Motor neuron (in vitro differentiated cells): ENCODE measurements at regions not wholly inside any gene's neighbourhood (a gene's known extent, or its start where the extent isn't known, plus 50 kb on each side); places are given as distances from the start of the nearest gene placed in this dataset.

Source experiments
- ATAC-seq, 8 experiments: fragments of 200-7000 bp; cut with Tn5 transposase; replicated peaks in 6 of 8; 2 replicates each; pipeline ENCODE4 v1.8.0; 2021; ENCODE audit warnings: mild to moderate bottlenecking in 8 of 8, moderate library complexity in 8 of 8
- H3K27ac ChIP-seq, 2 donors: fragments of 250-450 bp; sonication (Bioruptor Pico); 2 replicates each; pipeline ENCODE4 v1.9.0; 2021; ENCODE audit warnings: antibody characterized with exemption in 2 of 2, mild to moderate bottlenecking in 2 of 2, moderate library complexity in 1 of 2
- H3K4me1 ChIP-seq, 2 donors: fragments of 250-450 bp; sonication (Bioruptor Pico); replicated peaks in 1 of 2; 2 replicates each; pipeline ENCODE4 v1.6.1; 2021; ENCODE audit warnings: antibody characterized with exemption in 2 of 2, mild to moderate bottlenecking in 2 of 2, moderate library complexity in 1 of 2
- H3K4me3 ChIP-seq, 5 donors: fragments of 250-450 bp; sonication (Bioruptor Pico); 2 replicates each; pipeline ENCODE4 v1.9.0; 2021; ENCODE audit warnings: antibody characterized with exemption in 5 of 5, mild to moderate bottlenecking in 5 of 5, moderate library complexity in 4 of 5
- WGBS, 10 experiments: fragments of 450-650 bp; shearing (Covaris generic); methylation state at CpG; one replicate each; pipeline ENCODE4 v1.0.0; 2022; 5-methylcytosine and 5-hydroxymethylcytosine counted together
- in situ Hi-C, 9 experiments: fragments of 400-800 bp; cut with MboI; loops; one replicate each; pipeline ENCODE4 v1.15.0; 2021; ENCODE audit warnings: low sequenced_read_pairs in 9 of 9, low pct_unique_long_range_greater_than_20kb in 2 of 9; ENCODE audit not compliant: unreplicated experiment in 9 of 9

DNA sequence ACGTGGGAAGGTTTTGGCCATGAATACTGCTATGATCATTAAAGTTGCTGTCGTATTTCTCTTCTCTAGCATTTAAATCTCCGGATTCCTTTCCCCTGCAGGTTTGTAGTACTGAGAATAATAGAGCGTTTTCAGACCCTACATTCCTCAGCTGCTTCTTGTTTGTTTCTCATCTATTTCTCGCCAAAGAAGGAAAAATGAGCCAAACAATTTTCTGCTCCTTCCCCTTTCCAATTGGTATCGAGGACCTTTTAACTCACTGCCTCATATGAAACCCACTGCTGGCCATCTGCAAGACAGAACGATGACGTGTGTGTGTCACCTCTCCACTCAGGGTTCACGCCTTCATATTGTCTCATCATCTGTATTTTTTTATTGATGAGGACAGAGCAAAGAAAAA lies 689.4 kb upstream of the WWC1 start:
- WGBS, 10 experiments = 0 to 93% (median 81%) methylated on average over 1 to 9 of the region's 9 CpGs; no CpG with 5 or more reads in 1 of the 10 experiments
- no peak for ATAC-seq
- in situ Hi-C loops = no loop called here
- Histone ChIP-seq H3K27ac (no peak overlapping the region), H3K4me1 (peaks cover 0 to 12% of the 10 kb centered on the region in 2 donors), H3K4me3 (no peak overlapping the region)

GRCh38 chr5:167603135-167603534 lies 688.3 kb upstream of the WWC1 start:
- peaks cover 0 to 14% of the 10 kb centered on the region in 2 donors for H3K4me1 ChIP-seq
- no peak overlapping the region for H3K4me3 ChIP-seq
- ATAC-seq = no peak
- 29 to 100% (median 86%) methylated on average over 1 to 3 of the region's 4 CpGs; no CpG with 5 or more reads in 3 of the 10 experiments for WGBS, 10 experiments
- in situ Hi-C loops = no loop called here
- no peak overlapping the region for H3K27ac ChIP-seq

- peaks cover 0 to 17% of the 10 kb centered on the region in 2 donors for H3K4me1 ChIP-seq
- H3K4me3 ChIP-seq = no peak overlapping the region
- WGBS, 10 experiments = 62 to 100% (median 86%) methylated on average over 3 to 13 of the region's 13 CpGs
- in situ Hi-C loops = no loop called here
- no peak overlapping the region for H3K27ac ChIP-seq
- no peak for ATAC-seq
Observed at GRCh38 chr5:167608390-167609272, 682.8 kb upstream of the WWC1 start.

- 62 to 97% (median 84%) methylated on average over 3 to 8 of the region's 8 CpGs for WGBS, 10 experiments
- in situ Hi-C loops = no loop called here
- Histone ChIP-seq H3K4me3 (no peak overlapping the region), H3K27ac (no peak overlapping the region), H3K4me1 (peaks cover 0 to 45% of the 10 kb centered on the region in 2 donors)
- ATAC-seq = peak in 3 of 8 experiments; percentile 37 to 43 (median 39)
Observed at GRCh38 chr5:167614294-167615021, 677.0 kb upstream of the WWC1 start.

DNA sequence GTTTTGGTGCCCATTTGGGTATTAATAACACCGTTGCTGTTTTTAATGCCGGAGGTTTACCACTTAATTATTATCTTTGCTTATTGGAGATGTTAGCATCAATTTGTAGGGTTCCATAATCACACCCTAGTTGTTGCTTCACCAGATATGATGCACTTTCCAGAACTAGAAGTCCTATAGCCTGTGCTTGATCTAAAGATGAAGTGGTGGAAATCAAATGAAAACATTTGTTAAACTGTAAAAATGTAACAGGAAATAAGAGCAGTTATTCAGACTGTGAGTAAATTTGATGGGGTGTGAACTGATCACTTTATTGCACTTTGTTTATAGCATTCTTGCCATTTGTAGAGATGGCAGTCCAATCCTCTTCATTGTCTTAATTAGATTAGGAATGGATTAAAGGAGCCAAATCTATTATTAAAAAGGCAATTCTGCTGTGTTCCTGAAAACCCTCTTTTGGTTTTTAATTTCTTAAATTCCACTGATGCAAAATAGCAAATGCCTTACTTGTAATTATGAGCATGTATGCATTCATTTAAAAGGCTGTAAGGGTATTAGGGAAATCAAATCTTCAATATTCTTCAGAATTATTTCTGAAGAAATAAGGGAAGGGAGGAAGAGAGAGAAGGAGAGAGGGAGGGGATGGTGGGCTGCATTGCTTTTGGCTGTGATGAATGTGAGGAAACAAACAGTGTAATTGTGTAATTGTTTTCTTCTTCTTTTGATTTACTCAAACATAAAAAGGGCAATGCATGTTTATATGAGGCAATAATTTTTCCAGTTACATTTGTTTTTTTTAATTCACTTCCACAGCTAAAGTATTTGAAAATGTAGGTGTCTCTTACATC lies 675.2 kb upstream of the WWC1 start:
- H3K27ac ChIP-seq = no peak overlapping the region
- ATAC-seq = no peak
- H3K4me3 ChIP-seq = no peak overlapping the region
- WGBS, 10 experiments = 21 to 100% (median 52%) methylated on average over 1 to 2 of the region's 2 CpGs; no CpG with 5 or more reads in 1 of the 10 experiments
- in situ Hi-C loops = no loop called here
- peaks cover 3 to 62% of the 10 kb centered on the region in 2 donors for H3K4me1 ChIP-seq

DNA sequence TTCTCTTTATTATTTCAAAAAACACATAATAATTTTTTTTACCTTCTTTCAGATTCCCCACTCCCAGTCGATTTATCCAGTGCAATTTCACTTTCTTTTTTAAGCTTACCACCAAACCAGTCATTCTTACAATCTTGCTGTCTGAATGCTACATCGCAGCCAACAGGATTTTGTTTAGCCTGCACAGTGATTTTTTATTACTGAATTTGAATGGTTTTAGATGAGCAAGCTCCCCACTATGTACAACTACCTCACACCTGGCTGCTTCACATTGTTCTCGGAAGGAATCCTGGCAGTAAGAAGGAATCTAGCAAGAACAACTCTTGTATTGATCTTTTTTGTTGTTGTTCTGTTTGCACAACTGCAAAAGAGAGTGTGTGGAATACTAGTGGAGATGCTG lies 668.1 kb upstream of the WWC1 start:
- no peak for ATAC-seq
- H3K27ac ChIP-seq = no peak overlapping the region
- H3K4me1 ChIP-seq = peaks cover 8 to 31% of the 10 kb centered on the region in 2 donors
- no peak overlapping the region for H3K4me3 ChIP-seq
- in situ Hi-C loops = no loop called here
- 46 to 94% (median 79%) methylated on average over 2 to 3 of the region's 3 CpGs for WGBS, 10 experiments

DNA sequence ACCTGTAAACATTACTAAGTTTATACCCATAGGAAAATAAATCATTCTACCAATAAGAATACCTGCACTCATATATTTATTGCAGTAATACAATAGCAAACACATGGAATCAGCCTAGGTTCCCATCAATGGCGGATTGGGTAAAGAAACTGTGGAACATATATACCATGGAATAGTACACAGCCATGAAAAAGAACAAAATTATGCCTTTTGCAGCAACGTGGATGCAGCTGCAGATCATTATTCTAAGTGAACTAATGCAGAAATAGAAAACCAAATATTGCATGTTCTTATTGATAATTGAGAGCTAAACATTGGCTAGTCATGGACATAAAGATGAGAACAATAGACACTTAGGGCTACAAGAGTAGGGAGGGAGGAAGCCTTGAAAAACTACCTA lies 667.4 kb upstream of the WWC1 start:
- peaks cover 8 to 31% of the 10 kb centered on the region in 2 donors for H3K4me1 ChIP-seq
- H3K27ac ChIP-seq = no peak overlapping the region
- no peak for ATAC-seq
- WGBS, 10 experiments = 17 to 88% (median 72%) methylated on average over 1 to 2 of the region's 2 CpGs; no CpG with 5 or more reads in 1 of the 10 experiments
- in situ Hi-C loops = no loop called here
- no peak overlapping the region for H3K4me3 ChIP-seq

DNA sequence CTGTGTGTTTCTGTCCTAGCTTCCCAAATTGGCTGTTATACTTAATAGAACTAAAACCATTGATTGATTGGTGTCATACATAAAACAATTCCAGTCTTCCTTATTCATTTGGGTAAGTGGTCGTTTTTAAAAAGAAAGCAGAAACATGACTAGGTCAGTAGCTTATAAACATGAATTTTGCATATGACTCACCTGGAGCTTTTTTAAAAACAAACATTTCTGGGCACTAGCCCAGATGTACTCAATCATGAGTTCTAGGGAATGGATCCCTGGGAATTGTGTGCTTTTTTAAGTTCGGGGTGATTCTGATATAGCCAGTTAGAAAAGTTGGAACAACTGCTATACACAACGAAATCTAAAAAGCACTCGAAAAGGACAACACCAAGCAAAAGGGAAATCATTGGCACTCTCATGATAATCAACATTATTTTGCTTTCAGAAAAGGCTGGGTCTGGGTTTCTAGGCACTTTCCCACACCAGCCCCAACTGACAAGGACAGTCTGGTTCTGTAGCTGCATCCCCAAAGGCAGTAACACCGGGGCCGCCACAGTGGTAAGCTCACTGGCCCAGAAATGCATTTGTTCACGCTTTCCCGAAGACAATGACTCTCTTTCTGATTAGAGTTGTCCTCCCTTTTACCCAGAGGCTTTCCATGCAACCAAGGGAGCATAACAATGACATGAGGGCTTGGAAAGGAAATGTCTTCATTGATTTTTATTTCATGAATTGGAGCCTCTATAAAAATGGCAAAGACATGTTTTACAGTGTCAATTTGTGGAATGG lies 664.9 kb upstream of the WWC1 start:
- peaks cover 5 to 12% of the 10 kb centered on the region in 2 donors for H3K4me1 ChIP-seq
- no peak overlapping the region for H3K4me3 ChIP-seq
- 33 to 82% (median 76%) methylated on average over 1 to 8 of the region's 8 CpGs; no CpG with 5 or more reads in 1 of the 10 experiments for WGBS, 10 experiments
- in situ Hi-C loops = no loop called here
- H3K27ac ChIP-seq = no peak overlapping the region
- ATAC-seq = peak in 3 of 8 experiments; percentile 31 to 40 (median 33)

- in situ Hi-C loops = no loop called here
- WGBS, 10 experiments = 66 to 100% (median 96%) methylated on average over 1 to 3 of the region's 3 CpGs; no CpG with 5 or more reads in 3 of the 10 experiments
- no peak overlapping the region for H3K4me3 ChIP-seq
- peaks cover 5 to 12% of the 10 kb centered on the region in 2 donors for H3K4me1 ChIP-seq
- H3K27ac ChIP-seq = no peak overlapping the region
- ATAC-seq = no peak
Observed at GRCh38 chr5:167629634-167630033, 661.8 kb upstream of the WWC1 start.

DNA sequence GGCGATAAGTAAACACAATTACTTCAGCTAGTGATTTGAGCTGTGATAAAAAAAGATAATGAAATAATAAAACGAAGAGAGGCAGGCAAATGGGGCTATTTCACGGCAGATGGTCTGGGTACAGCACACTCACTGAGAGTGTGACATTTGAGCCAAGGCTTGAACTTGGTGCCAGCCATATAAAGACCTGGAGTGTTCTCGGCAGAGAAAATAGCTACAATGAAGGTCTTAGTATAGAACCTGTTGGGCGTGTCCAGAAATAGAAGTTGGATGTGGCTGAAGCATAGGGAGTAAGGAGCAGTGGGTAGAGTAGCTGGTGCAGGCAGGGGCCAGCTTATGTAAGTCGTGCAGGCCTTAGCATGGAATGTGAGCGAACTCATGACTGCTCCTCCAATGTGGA lies 660.3 kb upstream of the WWC1 start:
- H3K27ac ChIP-seq = no peak overlapping the region
- no peak for ATAC-seq
- WGBS, 10 experiments = 83 to 100% (median 95%) methylated on average over 2 to 7 of the region's 7 CpGs; no CpG with 5 or more reads in 1 of the 10 experiments

DNA sequence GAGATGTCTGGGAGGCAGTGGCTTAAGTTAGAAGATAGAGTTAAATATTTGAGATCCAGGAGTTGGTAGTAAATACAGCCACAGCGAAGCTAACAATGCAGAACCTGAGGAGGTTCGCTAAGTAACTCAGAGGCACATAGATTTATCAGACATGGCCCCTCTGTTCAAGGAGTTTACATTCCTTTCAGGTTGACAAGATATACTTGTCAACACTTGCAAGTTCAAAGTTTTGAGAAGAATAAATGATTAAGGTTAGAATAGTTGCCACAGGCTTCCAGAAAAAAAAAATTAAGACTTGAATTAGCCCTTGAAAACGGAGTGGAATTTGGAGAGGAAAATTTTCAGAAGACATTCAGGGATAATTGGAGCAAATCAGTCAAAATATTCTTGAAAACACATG lies 658.3 kb upstream of the WWC1 start:
- WGBS, 10 experiments = 22 to 100% (median 81%) methylated on average over 1 to 3 of the region's 3 CpGs; no CpG with 5 or more reads in 1 of the 10 experiments

More for the DNA sequence above, 660.3 kb upstream of the WWC1 start:
- Histone ChIP-seq H3K4me3 (no peak overlapping the region), H3K4me1 (peaks cover 5 to 11% of the 10 kb centered on the region in 2 donors)
- in situ Hi-C loops = no loop called here

DNA sequence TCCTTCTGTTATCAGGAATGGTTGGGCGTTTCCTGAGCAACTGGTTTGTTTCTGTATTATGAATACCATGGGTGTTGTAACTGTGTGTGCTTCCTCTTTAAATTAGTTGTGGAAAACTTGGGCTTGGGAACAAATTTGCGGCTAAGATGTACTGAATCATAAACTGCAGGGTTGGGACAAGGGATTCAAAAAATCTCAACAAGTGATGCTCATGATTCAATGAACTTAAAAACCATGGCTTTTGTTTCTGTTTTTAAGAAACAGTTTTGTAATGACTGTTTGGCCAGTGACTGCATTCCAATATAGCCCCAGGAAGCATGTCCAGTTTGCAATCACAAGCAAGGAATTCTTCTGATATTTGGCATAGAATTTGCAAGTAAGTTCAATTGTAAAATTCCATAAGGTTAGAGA lies 657.5 kb upstream of the WWC1 start:
- in situ Hi-C loops = no loop called here
- Histone ChIP-seq H3K4me1 (peaks cover 0 to 2% of the 10 kb centered on the region in 2 donors), H3K4me3 (no peak overlapping the region), H3K27ac (no peak overlapping the region)
- 0 to 93% (median 41%) methylated on average over 1 to 2 of the region's 2 CpGs; no CpG with 5 or more reads in 2 of the 10 experiments for WGBS, 10 experiments
- peak in 2 of 8 experiments; percentile 80 to 95 for ATAC-seq

More for the DNA sequence above, 658.3 kb upstream of the WWC1 start:
- Histone ChIP-seq H3K4me3 (no peak overlapping the region), H3K27ac (no peak overlapping the region), H3K4me1 (peaks cover 0 to under 1% of the 10 kb centered on the region in 2 donors)
- no peak for ATAC-seq
- in situ Hi-C loops = no loop called here
